HG03196 (cell line): ENCODE measurements at regions not wholly inside any gene's neighbourhood (a gene's known extent, or its start where the extent isn't known, plus 50 kb on each side); places are given as distances from the start of the nearest gene placed in this dataset.

Experiments
- ATAC-seq: cut with Tn5 transposase; IDR thresholded peaks from one replicate; pipeline ENCODE4 v1.9.1; 2021; ENCODE audit not compliant: unreplicated experiment

- no peak for ATAC-seq
Observed at GRCh38 chr3:105923140-105923539, 54.3 kb upstream of the CBLB start.

- ATAC-seq = no peak
Observed at GRCh38 chr3:105927741-105928140, 58.9 kb upstream of the CBLB start.

GRCh38 chr3:105930733-105931132 is 61.9 kb upstream of the CBLB start:
- no peak for ATAC-seq

GRCh38 chr3:105931500-105931899 is 62.7 kb upstream of the CBLB start:
- no peak for ATAC-seq

GRCh38 chr3:105933871-105934270 is 65.1 kb upstream of the CBLB start:
- ATAC-seq = no peak

GRCh38 chr3:105938101-105938500 is 69.3 kb upstream of the CBLB start:
- ATAC-seq = no peak

- no peak for ATAC-seq
Observed at GRCh38 chr3:105938806-105939205, 70.0 kb upstream of the CBLB start.

GRCh38 chr3:105944276-105944675 is 75.5 kb upstream of the CBLB start:
- no peak for ATAC-seq

GRCh38 chr3:105944721-105945120 is 75.9 kb upstream of the CBLB start:
- ATAC-seq = no peak

GRCh38 chr3:105948101-105948500 is 79.3 kb upstream of the CBLB start:
- no peak for ATAC-seq

- no peak for ATAC-seq
Observed at GRCh38 chr3:105950881-105951600, 82.2 kb upstream of the CBLB start.

GRCh38 chr3:105953831-105954230 is 85.0 kb upstream of the CBLB start:
- ATAC-seq = no peak

GRCh38 chr3:105956306-105956705 is 87.5 kb upstream of the CBLB start:
- ATAC-seq = no peak

GRCh38 chr3:105957722-105958121 is 88.9 kb upstream of the CBLB start:
- no peak for ATAC-seq

- ATAC-seq = no peak
Observed at GRCh38 chr3:105958237-105959000, 89.6 kb upstream of the CBLB start.

- ATAC-seq = no peak
Observed at GRCh38 chr3:105959851-105960250, 91.0 kb upstream of the CBLB start.

GRCh38 chr3:105960381-105960780 is 91.6 kb upstream of the CBLB start:
- no peak for ATAC-seq

- no peak for ATAC-seq
Observed at GRCh38 chr3:105963161-105963560, 94.3 kb upstream of the CBLB start.

- ATAC-seq = no peak
Observed at GRCh38 chr3:105965384-105965783, 96.6 kb upstream of the CBLB start.

GRCh38 chr3:105967117-105967516 is 98.3 kb upstream of the CBLB start:
- no peak for ATAC-seq

GRCh38 chr3:105970283-105970682 is 101.5 kb upstream of the CBLB start:
- no peak for ATAC-seq

GRCh38 chr3:105972069-105972468 is 103.3 kb upstream of the CBLB start:
- no peak for ATAC-seq

- no peak for ATAC-seq
Observed at GRCh38 chr3:105974381-105974780, 105.6 kb upstream of the CBLB start.
